CD4-positive, CD25-positive, alpha-beta regulatory T cell (primary cell): ENCODE measurements at regions not wholly inside any gene's neighbourhood (a gene's known extent, or its start where the extent isn't known, plus 50 kb on each side); places are given as distances from the start of the nearest gene placed in this dataset.

Experiments used
- ATAC-seq, 2 donors: fragments of 150-1000 bp; cut with Tn5 transposase; one replicate each; pipeline ENCODE4 v1.10.0; 2021; ENCODE audit warnings: low read depth in 2 of 2, moderate number of reproducible peaks in 2 of 2, moderate library complexity in 1 of 2
- DNase-seq, 3 donors: peaks; one replicate each; pipeline versions ENCODE4 v3.0.0 to v3.0.0-alpha.2; 2012 to 2022; ENCODE audit warnings: mixed read lengths in 1 of 3
- H3K27ac ChIP-seq: one replicate; pipeline ENCODE4 v1.7.0; 2013; ENCODE audit warnings: mild to moderate bottlenecking, low read length; ENCODE audit not compliant: insufficient read depth, poor library complexity, severe bottlenecking
- H3K27me3 ChIP-seq: one replicate; pipeline ENCODE4 v1.7.0; 2013; ENCODE audit warnings: low read length; ENCODE audit not compliant: control insufficient read depth, insufficient read depth
- H3K36me3 ChIP-seq: one replicate; pipeline ENCODE4 v1.7.0; 2013; ENCODE audit warnings: mild to moderate bottlenecking, low read length, moderate library complexity; ENCODE audit not compliant: control insufficient read depth, insufficient read depth
- H3K4me1 ChIP-seq: 2 replicates; pipeline ENCODE4 v1.7.0; 2013; ENCODE audit warnings: mild to moderate bottlenecking, low read length; ENCODE audit not compliant: insufficient read depth, control insufficient read depth, poor library complexity, severe bottlenecking
- H3K4me3 ChIP-seq: one replicate; pipeline ENCODE4 v1.7.0; 2013; ENCODE audit warnings: low read depth, mild to moderate bottlenecking, low read length, moderate library complexity
- H3K9me3 ChIP-seq, 2 experiments: 1 replicate in 1 of 2; 2 replicates in 1 of 2; pipeline ENCODE4 v1.7.0; 2013; ENCODE audit warnings: low read length in 2 of 2, mild to moderate bottlenecking in 1 of 2, moderate library complexity in 1 of 2; ENCODE audit not compliant: control insufficient read depth in 2 of 2
- H3K27ac Mint-ChIP-seq, 3 donors: one replicate each; pipeline ENCODE4 v1.8.0; 2020 to 2022; ENCODE audit warnings: mild to moderate bottlenecking in 3 of 3, mixed read lengths in 3 of 3, moderate library complexity in 2 of 3
- H3K27me3 Mint-ChIP-seq: one replicate; pipeline ENCODE4 v1.8.0; 2022; ENCODE audit warnings: mild to moderate bottlenecking, mixed read lengths
- H3K36me3 Mint-ChIP-seq: one replicate; pipeline ENCODE4 v1.8.0; 2020; ENCODE audit warnings: mixed read lengths
- H3K4me1 Mint-ChIP-seq, 4 donors: one replicate each; pipeline ENCODE4 v1.8.0; 2020 to 2022; ENCODE audit warnings: mixed read lengths in 4 of 4, mild to moderate bottlenecking in 1 of 4
- H3K4me3 Mint-ChIP-seq, 4 donors: one replicate each; pipeline ENCODE4 v1.8.0; 2020 to 2022; ENCODE audit warnings: mild to moderate bottlenecking in 4 of 4, mixed read lengths in 4 of 4, moderate library complexity in 3 of 4
- H3K9me3 Mint-ChIP-seq, 7 donors: one replicate each; pipeline ENCODE4 v1.8.0; 2020 to 2022; ENCODE audit warnings: mixed read lengths in 7 of 7, mild to moderate bottlenecking in 3 of 7, moderate library complexity in 2 of 7

DNA sequence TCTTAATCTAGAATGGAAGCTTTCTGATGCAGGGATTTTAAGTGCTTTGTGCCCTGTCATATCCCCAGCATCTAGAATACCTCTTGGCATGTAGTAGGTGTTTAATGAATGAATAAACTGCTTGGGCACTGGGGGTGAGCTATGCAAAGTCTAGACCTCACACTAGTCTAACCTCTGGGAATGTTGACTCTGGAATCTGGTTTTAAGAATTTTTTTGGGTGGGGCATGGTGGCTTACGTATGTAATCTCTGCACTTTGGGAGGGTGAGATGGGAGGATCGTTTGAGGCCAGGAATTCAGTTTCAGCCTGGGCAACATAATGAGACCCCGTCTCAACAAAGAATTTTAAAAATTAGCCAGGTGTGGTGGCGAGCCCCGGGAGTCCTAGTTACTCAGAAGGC is 146.3 kb upstream of the RGMA start:
- Mint-ChIP-seq H3K27ac (no peak overlapping the region), H3K36me3 (no peaks in the 10 kb centered on the region), H3K27me3 (peaks cover 32% of the 10 kb centered on the region), H3K4me1 (peaks cover 0 to 4% (median 0%) of the 10 kb centered on the region in 4 donors), H3K4me3 (no peak overlapping the region), H3K9me3 (peaks cover 0 to 6% (median 0%) of the 10 kb centered on the region in 7 donors)
- Histone ChIP-seq H3K4me1 (no peaks in the 10 kb centered on the region), H3K9me3 (no peaks in the 10 kb centered on the region), H3K27ac (no peak overlapping the region), H3K4me3 (no peak overlapping the region), H3K36me3 (no peaks in the 10 kb centered on the region), H3K27me3 (no peaks in the 10 kb centered on the region)
- no peak for ATAC-seq
- DNase-seq = no peak

GRCh38 chr15:93233710-93234109 is 144.7 kb upstream of the RGMA start:
- ATAC-seq (no peak), DNase-seq (no peak)
- H3K27ac ChIP-seq = no peak overlapping the region
- H3K4me1 ChIP-seq = no peaks in the 10 kb centered on the region
- H3K27me3 ChIP-seq = no peaks in the 10 kb centered on the region
- H3K9me3 ChIP-seq = no peaks in the 10 kb centered on the region
- H3K4me3 ChIP-seq = no peak overlapping the region
- Mint-ChIP-seq H3K4me3 (no peak overlapping the region), H3K27me3 (peaks cover 36% of the 10 kb centered on the region), H3K9me3 (peaks cover 0 to 6% (median 1%) of the 10 kb centered on the region in 7 donors), H3K36me3 (no peaks in the 10 kb centered on the region), H3K4me1 (peaks cover 0 to 4% (median 0%) of the 10 kb centered on the region in 4 donors), H3K27ac (no peak overlapping the region)
- H3K36me3 ChIP-seq = no peaks in the 10 kb centered on the region

DNA sequence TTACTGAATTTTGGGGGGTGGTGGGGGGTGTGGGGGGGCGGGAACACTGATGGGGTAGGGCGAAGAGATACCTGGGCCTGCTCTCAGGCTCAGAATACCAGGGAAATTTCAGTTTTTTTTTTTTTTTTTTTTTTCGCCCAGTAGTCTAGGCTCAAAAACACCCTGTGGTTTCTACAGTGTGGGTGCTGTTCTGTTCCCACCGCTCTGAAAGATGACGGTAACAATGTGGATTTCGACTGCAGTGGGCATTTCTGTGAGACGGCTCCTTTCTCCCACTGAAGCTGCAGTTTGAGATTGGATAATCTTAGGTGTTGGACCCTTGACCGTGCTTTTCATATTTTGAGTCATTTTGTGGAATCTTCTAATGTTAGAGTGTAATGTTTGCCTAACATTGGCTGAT is 143.8 kb upstream of the RGMA start:
- no peak overlapping the region for H3K27ac ChIP-seq
- no peak overlapping the region for H3K4me3 Mint-ChIP-seq
- DNase-seq (no peak), ATAC-seq (no peak)
- H3K27ac Mint-ChIP-seq = no peak overlapping the region
- no peaks in the 10 kb centered on the region for H3K27me3 ChIP-seq
- H3K4me1 Mint-ChIP-seq = peaks cover 0 to 4% (median 0%) of the 10 kb centered on the region in 4 donors
- H3K36me3 ChIP-seq = no peaks in the 10 kb centered on the region
- H3K4me1 ChIP-seq = no peaks in the 10 kb centered on the region
- no peaks in the 10 kb centered on the region for H3K9me3 ChIP-seq
- no peak overlapping the region for H3K4me3 ChIP-seq
- H3K27me3 Mint-ChIP-seq = peaks cover 39% of the 10 kb centered on the region
- H3K36me3 Mint-ChIP-seq = no peaks in the 10 kb centered on the region
- peaks cover 0 to 1% (median under 1%) of the 10 kb centered on the region in 7 donors for H3K9me3 Mint-ChIP-seq

DNA sequence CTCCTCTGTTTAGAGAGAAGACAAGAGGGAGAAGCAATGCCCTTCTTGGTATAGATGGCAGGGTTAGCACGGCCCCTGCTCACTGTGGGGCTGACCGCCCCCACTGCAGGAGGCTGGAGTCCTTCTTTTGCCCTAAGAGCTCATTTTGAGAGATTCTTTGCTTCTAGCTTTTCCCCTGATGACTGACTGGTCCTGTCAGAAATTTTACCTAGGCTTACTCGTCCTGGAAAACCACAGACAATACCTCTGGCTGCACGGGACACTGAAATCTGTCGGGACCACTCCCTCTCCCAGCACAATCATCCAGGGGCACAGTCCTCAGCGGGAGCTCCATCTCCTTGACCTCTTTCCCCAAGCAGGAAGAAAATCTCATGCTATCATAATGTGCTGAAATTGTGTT is 143.0 kb upstream of the RGMA start:
- no peak for DNase-seq
- Histone ChIP-seq H3K27ac (no peak overlapping the region), H3K27me3 (no peaks in the 10 kb centered on the region), H3K36me3 (no peaks in the 10 kb centered on the region), H3K9me3 (no peaks in the 10 kb centered on the region), H3K4me3 (no peak overlapping the region), H3K4me1 (no peaks in the 10 kb centered on the region)
- H3K27ac Mint-ChIP-seq = no peak overlapping the region
- peaks cover 0 to 4% (median 0%) of the 10 kb centered on the region in 4 donors for H3K4me1 Mint-ChIP-seq
- no peaks in the 10 kb centered on the region for H3K36me3 Mint-ChIP-seq
- peaks cover 0 to 1% (median 0%) of the 10 kb centered on the region in 7 donors for H3K9me3 Mint-ChIP-seq
- no peak for ATAC-seq
- H3K4me3 Mint-ChIP-seq = no peak overlapping the region
- peaks cover 45% of the 10 kb centered on the region for H3K27me3 Mint-ChIP-seq

- Histone ChIP-seq H3K36me3 (no peaks in the 10 kb centered on the region), H3K27me3 (peaks cover 2% of the 10 kb centered on the region), H3K9me3 (no peaks in the 10 kb centered on the region), H3K27ac (no peak overlapping the region), H3K4me1 (no peaks in the 10 kb centered on the region), H3K4me3 (no peak overlapping the region)
- DNase-seq (no peak), ATAC-seq (no peak)
- no peaks in the 10 kb centered on the region for H3K36me3 Mint-ChIP-seq
- no peak overlapping the region for H3K27ac Mint-ChIP-seq
- H3K27me3 Mint-ChIP-seq = peaks cover 51% of the 10 kb centered on the region
- H3K4me1 Mint-ChIP-seq = peaks cover 0 to 4% (median 0%) of the 10 kb centered on the region in 4 donors
- H3K9me3 Mint-ChIP-seq = peaks cover 0 to 1% (median 0%) of the 10 kb centered on the region in 7 donors
- H3K4me3 Mint-ChIP-seq = no peak overlapping the region
These were observed 142.4 kb upstream of the RGMA start for GRCh38 chr15:93231261-93231925.

- H3K27me3 Mint-ChIP-seq = peaks cover 49% of the 10 kb centered on the region
- no peak overlapping the region for H3K4me3 Mint-ChIP-seq
- H3K27me3 ChIP-seq = peaks cover 7% of the 10 kb centered on the region
- no peaks in the 10 kb centered on the region for H3K4me1 Mint-ChIP-seq
- H3K4me3 ChIP-seq = no peak overlapping the region
- ATAC-seq (no peak), DNase-seq (no peak)
- no peaks in the 10 kb centered on the region for H3K36me3 ChIP-seq
- H3K36me3 Mint-ChIP-seq = no peaks in the 10 kb centered on the region
- no peak overlapping the region for H3K27ac Mint-ChIP-seq
- no peaks in the 10 kb centered on the region for H3K9me3 ChIP-seq
- H3K27ac ChIP-seq = no peak overlapping the region
- H3K4me1 ChIP-seq = no peaks in the 10 kb centered on the region
- H3K9me3 Mint-ChIP-seq = peaks cover 0 to 1% (median 0%) of the 10 kb centered on the region in 7 donors
These were observed 139.5 kb upstream of the RGMA start for GRCh38 chr15:93228546-93228945.

DNA sequence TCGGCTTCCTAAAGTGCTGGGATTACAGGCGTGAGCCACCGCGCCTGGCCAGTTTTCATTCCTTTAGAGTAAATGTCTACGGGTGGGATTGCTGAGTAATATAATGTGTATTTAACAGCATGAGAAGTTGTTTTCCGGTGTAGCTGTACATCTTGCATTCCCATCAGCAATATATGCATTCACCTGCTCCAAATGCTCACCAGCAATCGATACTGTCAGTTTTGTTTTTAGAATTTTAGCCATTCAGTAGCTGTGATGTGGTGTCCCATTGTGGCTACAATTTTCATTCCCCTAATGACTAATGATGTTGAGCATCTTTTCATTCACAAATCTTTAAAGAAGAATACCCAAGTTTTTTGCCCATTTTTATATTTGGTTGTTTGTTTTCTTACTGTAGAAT is 134.8 kb upstream of the RGMA start:
- Histone ChIP-seq H3K27ac (no peak overlapping the region), H3K9me3 (no peaks in the 10 kb centered on the region), H3K36me3 (no peaks in the 10 kb centered on the region), H3K4me1 (no peaks in the 10 kb centered on the region), H3K4me3 (no peak overlapping the region), H3K27me3 (peaks cover 7% of the 10 kb centered on the region)
- no peak for ATAC-seq
- Mint-ChIP-seq H3K9me3 (peaks cover 0 to 1% (median 0%) of the 10 kb centered on the region in 7 donors), H3K36me3 (no peaks in the 10 kb centered on the region), H3K4me1 (no peaks in the 10 kb centered on the region), H3K4me3 (no peak overlapping the region), H3K27me3 (peaks cover 33% of the 10 kb centered on the region), H3K27ac (no peak overlapping the region)
- no peak for DNase-seq

GRCh38 chr15:93221759-93222158 is 132.7 kb upstream of the RGMA start:
- no peak overlapping the region for H3K27ac Mint-ChIP-seq
- H3K4me1 ChIP-seq = no peaks in the 10 kb centered on the region
- H3K27me3 Mint-ChIP-seq = peaks cover 22% of the 10 kb centered on the region
- peaks cover 7% of the 10 kb centered on the region for H3K27me3 ChIP-seq
- H3K36me3 Mint-ChIP-seq = no peaks in the 10 kb centered on the region
- H3K4me3 ChIP-seq = no peak overlapping the region
- H3K27ac ChIP-seq = no peak overlapping the region
- DNase-seq = no peak
- H3K4me3 Mint-ChIP-seq = no peak overlapping the region
- H3K9me3 ChIP-seq = no peaks in the 10 kb centered on the region
- peaks cover 0 to 2% (median 0%) of the 10 kb centered on the region in 7 donors for H3K9me3 Mint-ChIP-seq
- no peak for ATAC-seq
- no peaks in the 10 kb centered on the region for H3K36me3 ChIP-seq
- no peaks in the 10 kb centered on the region for H3K4me1 Mint-ChIP-seq
